Upper lobe of left lung (tissue), 6 donors: ENCODE measurements at regions not wholly inside any gene's neighbourhood (a gene's known extent, or its start where the extent isn't known, plus 50 kb on each side); places are given as distances from the start of the nearest gene placed in this dataset.
A peak's percentile ranks its signal among the peaks of the same experiment; 100 is the strongest.

Source experiments
- ATAC-seq, 2 donors: fragments of 200-7000 bp; cut with Tn5 transposase; one replicate each; pipeline ENCODE4 v1.9.1; 2022; ENCODE audit warnings: mild to moderate bottlenecking in 2 of 2, moderate library complexity in 2 of 2; ENCODE audit not compliant: low FRiP score in 2 of 2
- DNase-seq, 2 donors: peaks; one replicate each; pipeline ENCODE4 v3.0.0-alpha.2; 2019 to 2020
- H3K27ac ChIP-seq, 4 donors: fragments of 200-600 bp; sonication (generic); one replicate each; pipeline ENCODE4 v1.5.1; 2016 to 2019
- H3K27me3 ChIP-seq, 4 donors: fragments of 200-600 bp; sonication (generic); one replicate each; pipeline ENCODE4 v1.5.1; 2017 to 2019
- H3K36me3 ChIP-seq, 4 donors: fragments of 200-600 bp; sonication (generic); one replicate each; pipeline ENCODE4 v1.5.1; 2016 to 2019
- H3K4me1 ChIP-seq, 4 donors: fragments of 200-600 bp; sonication (generic); one replicate each; pipeline ENCODE4 v1.5.1; 2018 to 2019
- H3K4me3 ChIP-seq, 4 donors: fragments of 200-600 bp; sonication (generic); one replicate each; pipeline ENCODE4 v1.5.1; 2017 to 2019; ENCODE audit warnings: mild to moderate bottlenecking in 2 of 4, moderate library complexity in 1 of 4
- H3K9me3 ChIP-seq, 4 donors: fragments of 200-600 bp; sonication (generic); one replicate each; pipeline ENCODE4 v1.5.1; 2018 to 2019
- EP300 ChIP-seq, 4 donors: sonication (generic); formaldehyde crosslinking; IDR thresholded peaks; one replicate each; pipeline ENCODE4 v1.5.1; 2017; ENCODE audit warnings: antibody characterized with exemption in 4 of 4, control low read depth in 2 of 4
- POLR2A ChIP-seq, 4 donors: fragments of 450-650 bp; IDR thresholded peaks; one replicate each; pipeline ENCODE4 v1.5.1; 2016 to 2017; ENCODE audit warnings: antibody characterized with exemption in 4 of 4, mild to moderate bottlenecking in 2 of 4
- POLR2AphosphoS5 ChIP-seq, 2 donors: sonication (generic); formaldehyde crosslinking; IDR thresholded peaks; one replicate each; pipeline ENCODE4 v1.5.1; 2017; ENCODE audit warnings: antibody characterized with exemption in 2 of 2
- WGBS, 2 donors: methylation state at CpG; one replicate each; pipeline ENCODE4 v1.1.5; 2017 to 2018; 5-methylcytosine and 5-hydroxymethylcytosine counted together
- TF ChIP-seq, protein P1 (sequence below), 6 experiments: fragments of 450-650 bp in 4 of 6; fragments of 200-600 bp in 2 of 6; sonication (generic) in 2 of 6; IDR thresholded peaks; one replicate each; pipeline ENCODE4 v1.5.1; 2016 to 2019; ENCODE audit warnings: antibody characterized with exemption in 6 of 6
- donor health status: DM: no; HTN: no; CAD: no; lungs with moderate emphysema.
- donor health status: DM: no; HTN: yes; CAD: no; lungs with severe emphysema.

DNA sequence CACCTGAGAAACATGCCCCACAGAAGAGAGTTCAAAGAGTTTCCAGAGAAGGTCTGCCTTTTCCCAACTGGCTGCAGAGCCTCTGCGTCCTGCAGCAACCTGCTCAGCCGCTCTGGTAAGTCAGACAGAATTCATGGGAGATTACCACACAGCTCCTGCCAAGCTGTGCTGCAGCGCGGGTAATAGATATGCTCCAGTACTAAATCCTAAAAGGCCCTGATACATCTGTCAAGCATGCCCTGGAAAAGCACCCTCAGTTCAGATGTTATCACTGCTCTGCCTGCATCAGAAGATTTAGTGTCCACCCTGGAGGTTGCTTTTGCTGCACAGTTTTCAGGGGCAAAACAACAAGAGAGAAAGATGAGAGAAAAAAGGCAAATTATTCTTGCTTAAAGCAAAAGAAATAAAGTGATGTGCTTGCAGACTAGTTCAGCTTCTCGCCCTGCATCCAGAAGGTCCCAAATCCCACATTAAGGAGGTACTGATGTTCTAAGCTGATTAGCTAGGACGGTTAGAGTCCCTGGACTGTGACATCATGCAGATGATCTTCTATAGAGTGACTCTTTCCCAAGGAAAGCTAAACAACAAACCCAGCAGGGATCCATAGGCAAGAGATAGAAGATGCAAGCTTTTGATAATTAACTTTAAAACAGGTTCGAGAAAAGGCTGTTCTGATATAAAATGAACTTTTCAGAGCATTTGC is 488.6 kb downstream of the BCL11A start:
- Histone ChIP-seq H3K9me3 (no peaks in the 10 kb centered on the region), H3K27ac (no peak overlapping the region), H3K4me1 (no peaks in the 10 kb centered on the region), H3K27me3 (no peaks in the 10 kb centered on the region), H3K36me3 (no peaks in the 10 kb centered on the region), H3K4me3 (no peak overlapping the region)
- DNase-seq (no peak), ATAC-seq (no peak)
- TF ChIP-seq POLR2AphosphoS5 (IDR thresholded peaks at IDR 0.05) (no peak), EP300 (IDR thresholded peaks at IDR 0.05) (no peak), POLR2A (IDR thresholded peaks at IDR 0.05) (no peak)
- TF ChIP-seq, protein P1, sequence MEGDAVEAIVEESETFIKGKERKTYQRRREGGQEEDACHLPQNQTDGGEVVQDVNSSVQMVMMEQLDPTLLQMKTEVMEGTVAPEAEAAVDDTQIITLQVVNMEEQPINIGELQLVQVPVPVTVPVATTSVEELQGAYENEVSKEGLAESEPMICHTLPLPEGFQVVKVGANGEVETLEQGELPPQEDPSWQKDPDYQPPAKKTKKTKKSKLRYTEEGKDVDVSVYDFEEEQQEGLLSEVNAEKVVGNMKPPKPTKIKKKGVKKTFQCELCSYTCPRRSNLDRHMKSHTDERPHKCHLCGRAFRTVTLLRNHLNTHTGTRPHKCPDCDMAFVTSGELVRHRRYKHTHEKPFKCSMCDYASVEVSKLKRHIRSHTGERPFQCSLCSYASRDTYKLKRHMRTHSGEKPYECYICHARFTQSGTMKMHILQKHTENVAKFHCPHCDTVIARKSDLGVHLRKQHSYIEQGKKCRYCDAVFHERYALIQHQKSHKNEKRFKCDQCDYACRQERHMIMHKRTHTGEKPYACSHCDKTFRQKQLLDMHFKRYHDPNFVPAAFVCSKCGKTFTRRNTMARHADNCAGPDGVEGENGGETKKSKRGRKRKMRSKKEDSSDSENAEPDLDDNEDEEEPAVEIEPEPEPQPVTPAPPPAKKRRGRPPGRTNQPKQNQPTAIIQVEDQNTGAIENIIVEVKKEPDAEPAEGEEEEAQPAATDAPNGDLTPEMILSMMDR (IDR thresholded peaks at IDR 0.05) = no peak
- 59 to 68% methylated on average over 7 of the region's 7 CpGs for WGBS, 2 donors

DNA sequence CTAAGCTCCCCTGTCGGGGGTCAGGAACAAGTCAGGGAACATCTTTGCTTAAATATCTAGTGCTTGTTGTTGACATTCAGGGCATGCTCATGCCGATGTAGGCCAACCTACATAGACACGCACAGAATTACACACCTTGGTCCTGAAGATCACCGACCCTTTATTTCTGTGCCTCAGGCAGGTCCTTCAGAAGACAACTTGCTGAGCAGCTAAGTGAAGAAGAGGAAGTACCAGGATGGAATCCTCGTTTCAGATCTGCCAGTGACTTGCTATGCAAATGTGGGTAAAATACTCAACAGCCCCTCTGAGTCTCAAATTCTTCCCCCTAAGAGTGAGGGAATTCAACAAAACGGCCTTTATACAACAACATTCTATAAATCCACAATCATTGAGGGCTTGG is 494.7 kb downstream of the BCL11A start:
- Histone ChIP-seq H3K4me1 (no peaks in the 10 kb centered on the region), H3K27ac (no peak overlapping the region), H3K9me3 (no peaks in the 10 kb centered on the region), H3K27me3 (no peaks in the 10 kb centered on the region), H3K36me3 (no peaks in the 10 kb centered on the region), H3K4me3 (no peak overlapping the region)
- ATAC-seq = no peak
- 82 to 86% methylated on average over 5 to 6 of the region's 6 CpGs for WGBS, 2 donors
- DNase-seq = no peak
- no peak for TF ChIP-seq EP300 (IDR thresholded peaks at IDR 0.05)
- no peak for TF ChIP-seq POLR2A (IDR thresholded peaks at IDR 0.05)
- TF ChIP-seq, protein P1 (IDR thresholded peaks at IDR 0.05) = no peak
- no peak for TF ChIP-seq POLR2AphosphoS5 (IDR thresholded peaks at IDR 0.05)

DNA sequence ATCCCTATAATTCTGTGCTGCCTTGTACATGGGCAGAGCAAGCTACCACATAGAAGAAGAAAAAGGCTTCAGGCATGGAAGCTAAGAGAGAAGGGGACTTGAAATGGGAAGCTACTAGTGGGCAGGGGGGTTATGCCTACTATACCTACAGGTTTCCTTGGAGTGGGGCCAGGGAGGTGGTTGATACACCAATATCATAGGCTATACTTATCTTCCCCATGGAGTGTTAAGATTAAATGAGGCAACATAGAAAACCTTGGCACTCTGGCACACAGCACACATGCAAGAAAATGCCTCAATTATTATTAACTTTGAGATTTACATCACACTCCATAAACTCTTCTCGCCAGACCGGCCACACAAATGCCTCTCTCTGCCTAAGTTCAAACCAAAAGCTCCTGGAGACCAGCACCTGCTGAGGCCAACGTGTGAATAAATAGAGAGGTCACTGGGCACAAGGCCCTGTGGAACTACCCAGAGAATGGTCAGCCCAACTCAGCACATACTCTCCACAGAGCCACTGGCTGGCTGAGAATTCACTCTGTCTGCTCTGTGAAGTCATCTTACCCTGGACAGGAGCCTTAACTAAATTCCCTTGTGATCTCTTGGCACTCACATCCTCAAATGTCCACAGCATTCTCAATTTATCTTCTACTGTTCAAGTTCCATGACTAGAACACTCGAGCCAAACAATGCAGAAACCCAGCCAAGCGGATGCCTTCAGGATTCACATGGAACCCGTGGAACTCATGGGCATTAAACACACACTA is 498.7 kb downstream of the BCL11A start:
- TF ChIP-seq, protein P1 (IDR thresholded peaks at IDR 0.05) = no peak
- TF ChIP-seq EP300 (IDR thresholded peaks at IDR 0.05) = no peak
- no peak for TF ChIP-seq POLR2AphosphoS5 (IDR thresholded peaks at IDR 0.05)
- no peak for TF ChIP-seq POLR2A (IDR thresholded peaks at IDR 0.05)
- WGBS, 2 donors = 60 to 62% methylated on average over 6 of the region's 6 CpGs
- Histone ChIP-seq H3K36me3 (no peaks in the 10 kb centered on the region), H3K9me3 (no peaks in the 10 kb centered on the region), H3K4me3 (no peak overlapping the region), H3K27me3 (no peaks in the 10 kb centered on the region), H3K4me1 (no peaks in the 10 kb centered on the region), H3K27ac (no peak overlapping the region)
- no peak for ATAC-seq
- no peak for DNase-seq

DNA sequence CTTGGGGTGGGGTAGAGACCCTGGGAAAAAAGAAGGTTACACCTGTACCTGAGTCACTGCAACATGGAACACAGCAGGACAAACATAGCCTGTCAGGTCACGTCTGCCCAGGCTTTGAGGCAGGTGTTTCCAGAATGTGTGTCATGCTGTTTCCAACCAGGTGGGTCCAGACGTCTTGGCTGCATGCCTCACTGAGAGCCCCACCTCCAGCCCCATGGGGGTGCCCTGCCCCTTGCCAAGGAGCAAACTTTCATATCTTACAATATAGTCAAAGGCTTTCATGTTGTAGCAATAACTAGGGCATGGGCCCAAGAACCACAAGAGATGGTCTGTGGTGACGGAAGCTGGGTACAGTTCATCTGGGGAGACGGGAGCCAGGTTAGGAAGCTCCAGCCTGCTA is 499.7 kb downstream of the BCL11A start:
- H3K27ac ChIP-seq = no peak overlapping the region
- no peaks in the 10 kb centered on the region for H3K27me3 ChIP-seq
- WGBS, 2 donors = 63 to 77% methylated on average over 4 of the region's 4 CpGs
- no peaks in the 10 kb centered on the region for H3K9me3 ChIP-seq
- H3K36me3 ChIP-seq = no peaks in the 10 kb centered on the region
- H3K4me3 ChIP-seq = no peak overlapping the region
- peak in 1 of 2 donors; percentile 8 for DNase-seq
- ATAC-seq = no peak
- no peak for TF ChIP-seq POLR2A (IDR thresholded peaks at IDR 0.05)
- TF ChIP-seq POLR2AphosphoS5 (IDR thresholded peaks at IDR 0.05) = no peak
- no peak for TF ChIP-seq EP300 (IDR thresholded peaks at IDR 0.05)
- TF ChIP-seq, protein P1 (IDR thresholded peaks at IDR 0.05) = no peak
- no peaks in the 10 kb centered on the region for H3K4me1 ChIP-seq
